NCI-H226 (cell line): ENCODE measurements at regions not wholly inside any gene's neighbourhood (a gene's known extent, or its start where the extent isn't known, plus 50 kb on each side); places are given as distances from the start of the nearest gene placed in this dataset.
A peak's percentile ranks its signal among the peaks of the same experiment; 100 is the strongest.

ENCODE experiments used
- DNase-seq: peaks from one replicate; pipeline ENCODE4 v3.0.0-alpha.2; 2015

- no peak for DNase-seq
Measured at GRCh38 chr4:41391271-41391670, 134.5 kb downstream of the UCHL1 start.

- DNase-seq, result peak; percentile 46
Measured at GRCh38 chr4:41394481-41394894, 137.8 kb downstream of the UCHL1 start.

GRCh38 chr4:41396214-41396613 lies 139.5 kb downstream of the UCHL1 start:
- DNase-seq, result no peak

- no peak for DNase-seq
Measured at GRCh38 chr4:41396869-41397268, 140.1 kb downstream of the UCHL1 start.

GRCh38 chr4:41399231-41399630 lies 138.7 kb upstream of the LIMCH1 start:
- peak; percentile 57 for DNase-seq

GRCh38 chr4:41400296-41400695 lies 137.7 kb upstream of the LIMCH1 start:
- DNase-seq, result no peak

- no peak for DNase-seq
Measured at GRCh38 chr4:41405464-41406112, 132.4 kb upstream of the LIMCH1 start.

GRCh38 chr4:41406113-41406516 lies 131.8 kb upstream of the LIMCH1 start:
- peak; percentile 18 for DNase-seq

- DNase-seq, result no peak
Measured at GRCh38 chr4:41408150-41408549, 129.8 kb upstream of the LIMCH1 start.

- DNase-seq, result no peak
Measured at GRCh38 chr4:41408859-41409593, 128.9 kb upstream of the LIMCH1 start.

- no peak for DNase-seq
Measured at GRCh38 chr4:41409594-41409895, 128.4 kb upstream of the LIMCH1 start.

GRCh38 chr4:41410049-41410448 lies 127.9 kb upstream of the LIMCH1 start:
- peak; percentile 70 for DNase-seq

GRCh38 chr4:41413670-41414411 lies 124.1 kb upstream of the LIMCH1 start:
- DNase-seq, result peak; percentile 69

- no peak for DNase-seq
Measured at GRCh38 chr4:41414412-41414779, 123.6 kb upstream of the LIMCH1 start.

GRCh38 chr4:41418444-41418843 lies 119.5 kb upstream of the LIMCH1 start:
- peak; percentile 82 for DNase-seq

- DNase-seq, result no peak
Measured at GRCh38 chr4:41420541-41420940, 117.4 kb upstream of the LIMCH1 start.

GRCh38 chr4:41423117-41423516 lies 114.8 kb upstream of the LIMCH1 start:
- no peak for DNase-seq

GRCh38 chr4:41424522-41424921 lies 113.4 kb upstream of the LIMCH1 start:
- DNase-seq, result no peak

GRCh38 chr4:41425650-41426049 lies 112.3 kb upstream of the LIMCH1 start:
- no peak for DNase-seq

GRCh38 chr4:41426539-41426938 lies 111.4 kb upstream of the LIMCH1 start:
- no peak for DNase-seq

- no peak for DNase-seq
Measured at GRCh38 chr4:41427306-41427882, 110.6 kb upstream of the LIMCH1 start.

GRCh38 chr4:41427931-41428600 lies 109.9 kb upstream of the LIMCH1 start:
- DNase-seq, result no peak

GRCh38 chr4:41428601-41429279 lies 109.2 kb upstream of the LIMCH1 start:
- no peak for DNase-seq
